Heart left ventricle (tissue), 13 donors: ENCODE measurements at regions not wholly inside any gene's neighbourhood (a gene's known extent, or its start where the extent isn't known, plus 50 kb on each side); places are given as distances from the start of the nearest gene placed in this dataset.

Experiments used
- CTCF ChIP-seq, 12 donors: fragments of 200-600 bp; sonication (generic) in 4 of 12; IDR thresholded peaks; one replicate each; pipeline versions ENCODE4 v1.5.0 to v1.8.0; 2018 to 2022; ENCODE audit warnings: antibody characterized with exemption in 12 of 12, mild to moderate bottlenecking in 5 of 12
- POLR2A ChIP-seq, 2 donors: fragments of 450-650 bp; IDR thresholded peaks; one replicate each; pipeline ENCODE4 v1.6.1; 2017; ENCODE audit warnings: antibody characterized with exemption in 2 of 2, mild to moderate bottlenecking in 2 of 2, moderate library complexity in 2 of 2
- donor health status: ischemic (EF 13 %, LVEDD 7.1; RV severe dilation, severe dysfunction).
- donor health status: DM: no; HTN: yes; CAD: no.
- donor health status: DM: no; HTN: no; CAD: no.
- donor health status: ischemic (EF 25% LVEDD 6.9; RV normal size, moderate dysfunction).
- donor health status: ischemic (EF 25% LVEDD 5.7; RV mildly dilated, moderate dysfunction).
- donor health status: ischemic (EF 35%, LVEDD 5.7; RV mildly dilated, moderate dysfunction).
- donor health status: nonischemic (EF 11% LVEDD 7.7; RV severe dilation, severe dysfunction).
- donor health status: DM: yes; HTN: yes; CAD: no.
- donor health status: PGD.
- donor health status: ischemic (EF 29% LVEDD 5.4; RV normal size, mild dysfunction).
- donor health status: nonischemic (EF 23%, LVEDD 6.1; RV moderate dilation, normal function).

- TF ChIP-seq POLR2A (IDR thresholded peaks at IDR 0.05) (no peak), CTCF (IDR thresholded peaks at IDR 0.05) (no peak)
These were observed 61.3 kb upstream of the SMAD3 start for GRCh38 chr15:67004142-67004541.
